PC-9 (cell line): ENCODE measurements at regions not wholly inside any gene's neighbourhood (a gene's known extent, or its start where the extent isn't known, plus 50 kb on each side); places are given as distances from the start of the nearest gene placed in this dataset.

Source experiments
- EZH2 ChIP-seq: fragments of 200-600 bp; sonication (generic); IDR thresholded peaks from 2 replicates; pipeline ENCODE4 v1.8.0; 2017; ENCODE audit warnings: antibody characterized with exemption, low read depth
- TF ChIP-seq, protein P1 (sequence below): fragments of 200-600 bp; sonication (generic); conservative IDR thresholded peaks from 2 replicates; pipeline ENCODE4 v1.6.1; 2017; ENCODE audit warnings: mixed run types, antibody characterized with exemption, mild to moderate bottlenecking, moderate library complexity

DNA sequence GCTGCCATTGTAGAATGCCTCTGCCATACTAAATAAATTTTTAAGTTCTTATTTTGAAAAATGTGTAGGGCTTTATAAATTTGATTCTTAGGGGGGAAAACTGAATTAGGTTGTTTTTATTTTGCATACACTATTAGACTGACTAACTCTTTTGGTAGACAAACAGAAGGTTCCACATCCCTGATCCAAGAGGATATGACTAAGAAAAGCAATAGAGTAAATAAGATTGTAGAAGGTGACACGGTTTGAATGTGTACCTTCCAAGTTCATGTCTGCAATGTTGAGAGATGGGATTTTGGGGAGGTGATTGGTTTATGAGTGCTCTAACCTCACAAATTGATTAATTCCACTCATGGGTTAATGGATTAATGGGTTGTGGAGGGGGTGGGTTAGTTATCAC is 127.9 kb downstream of the GLUL start:
- TF ChIP-seq, protein P1, sequence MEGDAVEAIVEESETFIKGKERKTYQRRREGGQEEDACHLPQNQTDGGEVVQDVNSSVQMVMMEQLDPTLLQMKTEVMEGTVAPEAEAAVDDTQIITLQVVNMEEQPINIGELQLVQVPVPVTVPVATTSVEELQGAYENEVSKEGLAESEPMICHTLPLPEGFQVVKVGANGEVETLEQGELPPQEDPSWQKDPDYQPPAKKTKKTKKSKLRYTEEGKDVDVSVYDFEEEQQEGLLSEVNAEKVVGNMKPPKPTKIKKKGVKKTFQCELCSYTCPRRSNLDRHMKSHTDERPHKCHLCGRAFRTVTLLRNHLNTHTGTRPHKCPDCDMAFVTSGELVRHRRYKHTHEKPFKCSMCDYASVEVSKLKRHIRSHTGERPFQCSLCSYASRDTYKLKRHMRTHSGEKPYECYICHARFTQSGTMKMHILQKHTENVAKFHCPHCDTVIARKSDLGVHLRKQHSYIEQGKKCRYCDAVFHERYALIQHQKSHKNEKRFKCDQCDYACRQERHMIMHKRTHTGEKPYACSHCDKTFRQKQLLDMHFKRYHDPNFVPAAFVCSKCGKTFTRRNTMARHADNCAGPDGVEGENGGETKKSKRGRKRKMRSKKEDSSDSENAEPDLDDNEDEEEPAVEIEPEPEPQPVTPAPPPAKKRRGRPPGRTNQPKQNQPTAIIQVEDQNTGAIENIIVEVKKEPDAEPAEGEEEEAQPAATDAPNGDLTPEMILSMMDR = no peak
- TF ChIP-seq EZH2 = no peak
